HG03060 (cell line): ENCODE measurements at regions not wholly inside any gene's neighbourhood (a gene's known extent, or its start where the extent isn't known, plus 50 kb on each side); places are given as distances from the start of the nearest gene placed in this dataset.

Experiments used
- ATAC-seq: cut with Tn5 transposase; IDR thresholded peaks from one replicate; pipeline ENCODE4 v1.9.1; 2021; ENCODE audit warnings: low read depth, moderate number of reproducible peaks; ENCODE audit not compliant: unreplicated experiment

- no peak for ATAC-seq
These were observed 181.1 kb upstream of the SPEF2 start for GRCh38 chr5:35436400-35437057.

- ATAC-seq = no peak
These were observed 187.1 kb upstream of the SPEF2 start for GRCh38 chr5:35430381-35431162.

DNA sequence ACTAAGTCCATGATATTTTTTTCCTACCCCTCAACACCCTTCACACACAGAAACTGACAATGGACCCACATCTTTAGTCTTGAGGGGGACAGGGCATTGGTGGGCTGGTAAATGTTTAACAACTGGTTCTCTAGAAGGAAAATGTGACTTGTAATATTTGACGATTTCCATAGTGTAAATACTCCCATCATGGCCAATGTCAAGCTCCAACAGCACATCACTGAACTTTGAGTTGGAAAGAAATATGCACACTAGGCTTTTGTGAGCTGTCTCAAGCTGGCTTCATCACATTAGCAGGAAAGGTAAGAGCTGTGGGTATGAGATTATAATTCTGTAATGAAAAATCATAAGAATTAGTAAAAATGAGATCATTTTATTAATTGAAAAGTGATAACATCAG lies 189.9 kb upstream of the PRLR start:
- no peak for ATAC-seq

DNA sequence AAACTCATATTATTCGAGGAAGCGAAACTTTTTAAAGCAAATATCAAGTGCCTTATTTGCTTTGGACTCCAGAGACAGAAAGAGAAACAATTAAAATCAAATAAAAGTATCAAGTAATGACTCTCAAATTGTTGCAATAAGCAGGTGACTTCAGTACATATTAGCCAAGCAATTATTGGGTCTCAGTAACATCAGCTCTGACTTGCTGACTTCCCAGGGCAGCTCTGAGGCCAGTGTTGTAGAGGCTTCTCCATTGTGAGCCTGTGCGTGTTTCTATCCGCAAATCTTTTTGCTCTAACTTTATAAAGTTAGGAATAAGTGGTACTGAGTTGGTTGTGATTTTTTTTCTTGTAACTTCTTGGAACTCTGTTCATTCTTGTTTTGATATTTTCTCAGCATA lies 186.8 kb upstream of the PRLR start:
- no peak for ATAC-seq

GRCh38 chr5:35416217-35416988 lies 186.1 kb upstream of the PRLR start:
- ATAC-seq = no peak

- ATAC-seq = no peak
These were observed 185.0 kb upstream of the PRLR start for GRCh38 chr5:35415309-35415708.

DNA sequence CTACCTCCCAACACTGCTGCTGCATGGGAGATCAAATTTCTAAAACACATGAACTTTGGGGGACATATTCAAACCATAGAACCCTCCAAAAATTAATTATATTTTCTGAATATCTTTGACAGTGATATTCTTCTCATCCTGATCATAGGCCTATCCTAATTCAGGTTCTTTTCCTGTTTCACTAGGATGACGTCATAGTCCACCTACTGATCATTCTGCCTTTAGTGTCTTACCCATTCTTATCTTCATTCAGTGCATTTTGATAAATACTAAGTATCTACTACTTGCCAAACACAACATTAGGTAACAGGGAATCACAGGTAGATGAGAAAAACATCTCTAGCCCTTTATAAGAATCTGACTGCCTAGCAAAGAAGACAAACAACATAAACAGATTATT lies 179.1 kb upstream of the PRLR start:
- no peak for ATAC-seq

- ATAC-seq = no peak
These were observed 177.9 kb upstream of the PRLR start for GRCh38 chr5:35408146-35408545.

- ATAC-seq = no peak
These were observed 177.4 kb upstream of the PRLR start for GRCh38 chr5:35407697-35408096.

- no peak for ATAC-seq
These were observed 175.7 kb upstream of the PRLR start for GRCh38 chr5:35405938-35406337.

DNA sequence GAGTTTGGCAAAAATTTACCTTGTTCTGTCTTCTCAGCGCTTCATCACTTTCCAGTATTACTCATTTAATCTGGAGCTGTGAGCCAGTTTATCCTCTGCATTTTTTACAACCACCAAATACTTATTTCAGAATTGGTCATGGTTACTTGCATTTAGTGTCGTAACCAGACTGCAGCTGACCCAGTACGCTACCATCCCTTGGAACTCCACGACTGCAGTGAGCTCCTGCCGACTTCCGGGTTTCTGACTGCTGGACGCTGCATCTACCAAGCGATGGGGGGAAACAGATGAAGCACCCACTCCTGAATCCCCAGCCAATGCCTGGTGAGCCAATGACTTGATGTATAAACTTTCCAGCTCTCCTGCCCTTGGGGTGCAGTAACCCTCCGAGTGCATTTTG lies 174.4 kb upstream of the PRLR start:
- no peak for ATAC-seq

DNA sequence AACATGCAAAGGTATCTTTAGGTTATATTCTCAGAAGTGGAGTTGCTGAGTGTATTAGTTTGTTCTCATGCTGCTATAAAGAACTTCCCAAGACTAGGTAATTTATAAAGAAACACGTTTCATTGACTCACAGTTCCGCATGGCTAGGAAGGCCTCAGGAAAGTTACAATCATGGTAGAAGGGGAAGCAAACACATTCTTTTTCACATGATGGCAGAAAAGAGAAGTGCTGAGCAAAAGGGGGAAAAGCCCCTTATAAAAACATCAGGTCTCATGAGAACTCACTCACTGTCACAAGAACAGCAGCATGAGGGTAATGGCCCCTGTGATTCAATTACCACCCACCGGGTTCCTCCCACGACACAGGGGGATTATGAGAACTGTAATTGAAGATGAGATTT lies 163.6 kb upstream of the PRLR start:
- ATAC-seq = no peak

DNA sequence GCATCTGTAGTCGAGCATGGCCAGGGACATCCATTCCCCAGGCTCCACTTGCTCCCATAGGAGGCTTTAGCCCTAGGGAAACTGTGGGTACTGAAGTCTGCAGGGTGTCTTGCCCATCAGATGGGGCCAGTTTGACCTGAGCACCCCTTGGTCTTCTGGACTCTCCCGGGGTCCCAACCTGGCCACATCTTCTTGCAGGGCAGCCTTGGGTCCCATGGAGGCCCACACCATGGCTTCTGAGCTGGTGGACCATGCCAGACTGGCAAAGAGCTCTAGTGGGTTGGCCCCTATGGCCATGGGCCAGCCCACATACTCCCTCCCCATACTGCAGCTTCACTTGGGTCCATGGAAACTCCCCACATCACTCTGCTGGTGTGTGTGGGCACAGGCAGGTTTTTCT lies 154.4 kb upstream of the PRLR start:
- no peak for ATAC-seq

- no peak for ATAC-seq
These were observed 152.8 kb upstream of the PRLR start for GRCh38 chr5:35383041-35383440.

GRCh38 chr5:35377653-35378052 lies 147.4 kb upstream of the PRLR start:
- ATAC-seq = no peak

- no peak for ATAC-seq
These were observed 144.3 kb upstream of the PRLR start for GRCh38 chr5:35374584-35374983.

DNA sequence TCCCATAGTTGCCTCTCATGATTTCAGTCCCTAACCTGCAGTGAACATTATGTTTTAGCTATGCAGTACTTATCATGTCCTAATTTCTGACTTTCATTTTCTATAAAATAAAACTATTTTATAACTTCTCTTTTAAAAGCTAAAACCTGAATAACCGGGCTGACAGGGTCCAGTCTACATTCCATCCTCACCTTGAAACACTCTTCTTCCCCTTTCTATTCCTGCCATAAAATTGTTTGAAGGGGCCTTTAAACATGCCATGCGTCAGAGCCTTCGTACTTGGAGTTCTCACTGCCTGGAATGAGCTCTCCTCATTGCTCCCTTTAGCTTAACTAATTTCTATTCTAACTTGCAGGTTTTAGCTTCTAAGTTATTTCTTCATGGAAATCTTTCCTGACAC lies 143.0 kb upstream of the PRLR start:
- no peak for ATAC-seq

GRCh38 chr5:35372482-35372881 lies 142.2 kb upstream of the PRLR start:
- no peak for ATAC-seq

- ATAC-seq = no peak
These were observed 141.7 kb upstream of the PRLR start for GRCh38 chr5:35371951-35372426.

GRCh38 chr5:35370871-35371270 lies 140.6 kb upstream of the PRLR start:
- no peak for ATAC-seq
